MCF 10A (cell line): ENCODE measurements at regions not wholly inside any gene's neighbourhood (a gene's known extent, or its start where the extent isn't known, plus 50 kb on each side); places are given as distances from the start of the nearest gene placed in this dataset.

Source experiments
- BruUV-seq: library from RNA; stranded (reverse); fragments of 400-500 nt; replicated peaks from 2 replicates; lab custom pipeline; 2021; lab: Mats Ljungman, UMichigan
- CTCF ChIA-PET: fragments of 300-600 bp; sonication (Branson Sonifier 250); formaldehyde crosslinking; extraction: SDS; loops from one replicate; lab custom pipeline; 2021; ENCODE audit warnings: antibody characterized with exemption, inconsistent platforms; lab: Yijun Ruan, JAX
- POLR2A ChIA-PET: fragments of 300-600, 350-650 bp; sonication (Branson Sonifier 250); formaldehyde crosslinking; extraction: SDS; loops from one replicate; lab custom pipeline; 2020; ENCODE audit warnings: antibody characterized with exemption, inconsistent platforms; lab: Yijun Ruan, JAX
- DNase-seq: peaks from one replicate; pipeline ENCODE4 v3.0.0-alpha.2; 2018; ENCODE audit not compliant: unreplicated experiment
- H3K27ac Mint-ChIP-seq: one replicate; pipeline ENCODE4 v1.8.0; 2022; ENCODE audit warnings: mild to moderate bottlenecking, low read depth, mixed read lengths; ENCODE audit not compliant: unreplicated experiment
- H3K27me3 Mint-ChIP-seq: one replicate; pipeline ENCODE4 v1.8.0; 2022; ENCODE audit warnings: mixed read lengths; ENCODE audit not compliant: insufficient read depth, unreplicated experiment
- H3K36me3 Mint-ChIP-seq: one replicate; pipeline ENCODE4 v1.8.0; 2022; ENCODE audit warnings: mild to moderate bottlenecking, moderate library complexity, mixed read lengths; ENCODE audit not compliant: insufficient read depth, unreplicated experiment
- H3K4me1 Mint-ChIP-seq: one replicate; pipeline ENCODE4 v1.8.0; 2022; ENCODE audit warnings: mixed read lengths; ENCODE audit not compliant: insufficient read depth, unreplicated experiment
- H3K4me3 Mint-ChIP-seq: one replicate; pipeline ENCODE4 v1.8.0; 2022; ENCODE audit warnings: mild to moderate bottlenecking, moderate library complexity, mixed read lengths; ENCODE audit not compliant: unreplicated experiment
- H3K9me3 Mint-ChIP-seq: one replicate; pipeline ENCODE4 v1.8.0; 2022; ENCODE audit warnings: mixed read lengths; ENCODE audit not compliant: unreplicated experiment
- CTCF ChIP-seq: fragments of 200-600 bp; IDR thresholded peaks from one replicate; pipeline ENCODE4 v1.8.0; 2022; ENCODE audit warnings: antibody characterized with exemption, mild to moderate bottlenecking; ENCODE audit not compliant: unreplicated experiment
- intact Hi-C: fragments of 100-400 bp; cut with micrococcal nuclease; formaldehyde crosslinking; loops from 2 replicates; pipeline ENCODE4 v1.14.1; 2022

GRCh38 chr16:79362300-79362970, 238.1 kb downstream of the MAF start:
- DNase-seq, result no peak
- CTCF ChIA-PET, result interaction anchor here (0.7 to 0.8 kb wide), 2 partner anchors 31 to 35 kb away, joined by 4 read pairs; no protein-coding TSS in a partner anchor
- Mint-ChIP-seq H3K27ac (no peak overlapping the region), H3K9me3 (no peaks in the 10 kb centered on the region), H3K36me3 (no peaks in the 10 kb centered on the region), H3K4me3 (no peak overlapping the region), H3K4me1 (peaks cover 12% of the 10 kb centered on the region), H3K27me3 (no peaks in the 10 kb centered on the region)
- no TSS peak for BruUV-seq
- POLR2A ChIA-PET, result interaction anchor here (1.0 kb wide), 1 partner anchor 10 kb away, joined by 4 read pairs; no protein-coding TSS in a partner anchor
- TF ChIP-seq CTCF, result no peak
- intact Hi-C loops, result no loop called here

- POLR2A ChIA-PET, result interaction anchor here (0.6 to 2.0 kb wide), 4 partner anchors 9 to 241 kb away, joined by 3 to 5 read pairs (median 4); no protein-coding TSS in a partner anchor
- Mint-ChIP-seq H3K27ac (no peak overlapping the region), H3K36me3 (no peaks in the 10 kb centered on the region), H3K4me3 (no peak overlapping the region), H3K4me1 (peaks cover 17% of the 10 kb centered on the region), H3K27me3 (no peaks in the 10 kb centered on the region), H3K9me3 (no peaks in the 10 kb centered on the region)
- intact Hi-C loops, result no loop called here
- CTCF ChIA-PET, result interaction anchor here (0.6 kb wide), 1 partner anchor 248 kb away, joined by 3 read pairs; no protein-coding TSS in a partner anchor
- BruUV-seq, result no TSS peak
- TF ChIP-seq CTCF, result no peak
- no peak for DNase-seq
Measured at GRCh38 chr16:79361132-79361751, 239.3 kb downstream of the MAF start.

- Mint-ChIP-seq H3K27ac (no peak overlapping the region), H3K27me3 (no peaks in the 10 kb centered on the region), H3K4me3 (no peak overlapping the region), H3K9me3 (no peaks in the 10 kb centered on the region), H3K36me3 (no peaks in the 10 kb centered on the region), H3K4me1 (peaks cover 19% of the 10 kb centered on the region)
- ChIA-PET CTCF (interaction anchor here (1.0 kb wide), 1 partner anchor 18 kb away, joined by 3 read pairs; no protein-coding TSS in a partner anchor), POLR2A (interaction anchor here (0.7 to 2.0 kb wide), 4 partner anchors 8 to 1654 kb away, joined by 3 to 5 read pairs (median 4); no protein-coding TSS in a partner anchor)
- peak; percentile 91 for DNase-seq
- intact Hi-C loops, result no loop called here
- BruUV-seq, result no TSS peak
- TF ChIP-seq CTCF, result no peak
Measured at GRCh38 chr16:79360267-79360666, 240.3 kb downstream of the MAF start.

GRCh38 chr16:79359082-79359481, 241.5 kb downstream of the MAF start:
- Mint-ChIP-seq H3K4me1 (peaks cover 28% of the 10 kb centered on the region), H3K4me3 (no peak overlapping the region), H3K27ac (no peak overlapping the region), H3K9me3 (no peaks in the 10 kb centered on the region), H3K27me3 (no peaks in the 10 kb centered on the region), H3K36me3 (no peaks in the 10 kb centered on the region)
- CTCF ChIA-PET, result interaction anchor here (0.6 kb wide), 1 partner anchor 589 kb away, joined by 4 read pairs; no protein-coding TSS in a partner anchor
- POLR2A ChIA-PET, result interaction anchor here (2.0 kb wide), 1 partner anchor 11 kb away, joined by 5 read pairs; no protein-coding TSS in a partner anchor
- no peak for DNase-seq
- intact Hi-C loops, result no loop called here
- no peak for TF ChIP-seq CTCF
- no TSS peak for BruUV-seq
